Progenitor cell of endocrine pancreas (in vitro differentiated cells): ENCODE measurements at regions not wholly inside any gene's neighbourhood (a gene's known extent, or its start where the extent isn't known, plus 50 kb on each side); places are given as distances from the start of the nearest gene placed in this dataset.

ENCODE experiments used
- DNase-seq: peaks from one replicate; pipeline ENCODE4 v3.0.0; 2021; ENCODE audit warnings: low spot score; ENCODE audit not compliant: unreplicated experiment
- H3K27ac Mint-ChIP-seq: 2 replicates; pipeline ENCODE4 v1.8.0; 2021; ENCODE audit warnings: mild to moderate bottlenecking, moderate library complexity, mixed read lengths
- H3K27me3 Mint-ChIP-seq: 2 replicates; pipeline ENCODE4 v1.8.0; 2021; ENCODE audit warnings: mixed read lengths
- H3K36me3 Mint-ChIP-seq: 2 replicates; pipeline ENCODE4 v1.8.0; 2022; ENCODE audit warnings: mixed read lengths; ENCODE audit not compliant: insufficient read depth
- H3K4me1 Mint-ChIP-seq: 2 replicates; pipeline ENCODE4 v1.8.0; 2021; ENCODE audit warnings: low read depth, mixed read lengths
- H3K4me3 Mint-ChIP-seq: 2 replicates; pipeline ENCODE4 v1.8.0; 2021; ENCODE audit warnings: low read depth, mild to moderate bottlenecking, moderate library complexity, mixed read lengths
- H3K9me3 Mint-ChIP-seq: 2 replicates; pipeline ENCODE4 v1.8.0; 2021; ENCODE audit warnings: low read depth, mixed read lengths
- TF ChIP-seq, protein P1 (sequence below): fragments of 200-600 bp; sonication (generic); IDR thresholded peaks from one replicate; pipeline ENCODE4 v1.5.0; 2021; ENCODE audit warnings: antibody characterized with exemption, mild to moderate bottlenecking; ENCODE audit not compliant: unreplicated experiment

DNA sequence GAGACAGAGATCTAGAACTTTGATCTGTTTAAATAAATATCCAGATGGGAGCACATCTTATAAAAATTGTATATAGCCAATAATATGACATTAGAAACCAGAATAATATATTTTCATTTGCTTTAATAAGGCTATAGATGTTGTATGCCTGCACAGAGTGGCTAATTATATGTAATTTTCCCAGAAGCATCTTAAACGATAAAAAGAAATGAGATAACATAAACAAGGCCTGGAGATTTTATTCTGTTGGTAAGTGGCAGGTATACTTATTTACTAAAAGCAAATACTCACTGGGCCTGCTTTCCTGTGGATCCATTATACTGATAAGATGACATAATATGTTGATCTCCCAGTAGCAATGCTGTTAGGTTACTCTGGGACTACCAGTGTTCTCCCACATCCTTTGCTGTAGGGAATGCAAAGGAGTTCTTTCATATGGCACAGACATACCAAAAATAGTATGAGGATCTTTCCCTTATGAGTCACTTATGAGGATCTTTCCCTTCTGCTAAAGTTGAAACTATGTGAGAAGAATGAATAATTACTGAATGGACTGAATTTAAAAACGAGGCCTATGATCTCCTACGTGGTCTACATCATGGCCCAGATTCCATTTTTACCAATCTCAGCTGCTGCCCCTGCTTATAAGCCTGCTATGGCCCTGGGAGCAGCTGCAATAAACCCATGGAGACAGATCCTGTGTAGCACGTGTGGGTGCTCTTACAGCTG lies 112.1 kb downstream of the NUDT12 start:
- H3K27me3 Mint-ChIP-seq = no peaks in the 10 kb centered on the region
- H3K4me1 Mint-ChIP-seq = no peaks in the 10 kb centered on the region
- TF ChIP-seq, protein P1, sequence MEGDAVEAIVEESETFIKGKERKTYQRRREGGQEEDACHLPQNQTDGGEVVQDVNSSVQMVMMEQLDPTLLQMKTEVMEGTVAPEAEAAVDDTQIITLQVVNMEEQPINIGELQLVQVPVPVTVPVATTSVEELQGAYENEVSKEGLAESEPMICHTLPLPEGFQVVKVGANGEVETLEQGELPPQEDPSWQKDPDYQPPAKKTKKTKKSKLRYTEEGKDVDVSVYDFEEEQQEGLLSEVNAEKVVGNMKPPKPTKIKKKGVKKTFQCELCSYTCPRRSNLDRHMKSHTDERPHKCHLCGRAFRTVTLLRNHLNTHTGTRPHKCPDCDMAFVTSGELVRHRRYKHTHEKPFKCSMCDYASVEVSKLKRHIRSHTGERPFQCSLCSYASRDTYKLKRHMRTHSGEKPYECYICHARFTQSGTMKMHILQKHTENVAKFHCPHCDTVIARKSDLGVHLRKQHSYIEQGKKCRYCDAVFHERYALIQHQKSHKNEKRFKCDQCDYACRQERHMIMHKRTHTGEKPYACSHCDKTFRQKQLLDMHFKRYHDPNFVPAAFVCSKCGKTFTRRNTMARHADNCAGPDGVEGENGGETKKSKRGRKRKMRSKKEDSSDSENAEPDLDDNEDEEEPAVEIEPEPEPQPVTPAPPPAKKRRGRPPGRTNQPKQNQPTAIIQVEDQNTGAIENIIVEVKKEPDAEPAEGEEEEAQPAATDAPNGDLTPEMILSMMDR = no peak
- H3K9me3 Mint-ChIP-seq = no peaks in the 10 kb centered on the region
- H3K36me3 Mint-ChIP-seq = no peaks in the 10 kb centered on the region
- no peak overlapping the region for H3K27ac Mint-ChIP-seq
- no peak for DNase-seq
- no peak overlapping the region for H3K4me3 Mint-ChIP-seq

DNA sequence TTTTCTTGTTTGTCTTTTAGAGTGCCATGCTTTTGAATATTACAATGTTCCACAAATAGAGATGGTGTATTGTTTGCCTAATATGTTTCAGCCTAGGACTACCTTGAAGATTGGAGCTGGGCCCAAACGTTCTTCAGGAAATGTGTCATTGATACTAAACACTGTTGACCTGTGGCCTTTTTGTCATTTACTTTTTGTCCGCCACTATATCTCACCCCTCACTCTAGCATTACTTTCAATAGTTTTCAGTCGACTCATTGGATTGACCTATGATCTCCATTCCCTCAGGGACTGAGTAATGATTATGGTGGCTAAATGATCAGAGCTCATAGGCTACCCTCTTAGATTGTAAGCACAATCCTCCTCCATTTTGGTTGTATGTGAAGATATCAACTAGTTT lies 115.8 kb downstream of the NUDT12 start:
- no peaks in the 10 kb centered on the region for H3K27me3 Mint-ChIP-seq
- H3K36me3 Mint-ChIP-seq = no peaks in the 10 kb centered on the region
- peaks cover 6% of the 10 kb centered on the region for H3K4me1 Mint-ChIP-seq
- no peak for DNase-seq
- TF ChIP-seq, protein P1 = no peak
- H3K9me3 Mint-ChIP-seq = peaks cover 6% of the 10 kb centered on the region
- no peak overlapping the region for H3K27ac Mint-ChIP-seq
- H3K4me3 Mint-ChIP-seq = no peak overlapping the region

DNA sequence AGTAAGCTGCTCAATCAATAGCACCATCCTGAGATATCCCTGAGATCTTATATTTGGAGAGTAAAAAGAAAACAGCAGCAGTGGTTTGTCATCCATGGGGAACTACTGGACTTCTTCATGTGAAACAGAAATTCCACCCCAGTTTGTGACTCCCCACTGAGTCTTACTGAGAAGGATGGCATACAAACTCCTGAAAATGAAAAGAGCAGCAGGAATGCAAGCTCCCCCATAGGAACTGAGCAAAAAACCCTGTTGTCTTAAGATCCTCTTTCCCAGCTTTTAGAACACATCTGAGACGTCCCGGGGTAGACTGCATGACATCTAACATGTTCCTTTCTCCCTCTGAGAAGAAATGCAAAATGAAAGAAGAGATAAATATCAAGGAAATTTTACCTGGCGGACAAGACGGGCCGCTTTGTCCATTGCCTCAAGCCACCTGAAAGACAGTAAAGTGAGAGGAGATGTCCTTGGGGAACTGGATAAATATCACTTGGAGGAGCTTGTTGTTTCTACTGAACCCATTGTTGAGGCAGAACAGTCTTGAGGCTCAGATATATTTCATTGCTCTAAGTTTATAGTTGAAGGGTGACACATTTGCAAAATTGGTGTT lies 117.1 kb downstream of the NUDT12 start:
- H3K27ac Mint-ChIP-seq = no peak overlapping the region
- no peaks in the 10 kb centered on the region for H3K36me3 Mint-ChIP-seq
- TF ChIP-seq, protein P1 = no peak

DNA sequence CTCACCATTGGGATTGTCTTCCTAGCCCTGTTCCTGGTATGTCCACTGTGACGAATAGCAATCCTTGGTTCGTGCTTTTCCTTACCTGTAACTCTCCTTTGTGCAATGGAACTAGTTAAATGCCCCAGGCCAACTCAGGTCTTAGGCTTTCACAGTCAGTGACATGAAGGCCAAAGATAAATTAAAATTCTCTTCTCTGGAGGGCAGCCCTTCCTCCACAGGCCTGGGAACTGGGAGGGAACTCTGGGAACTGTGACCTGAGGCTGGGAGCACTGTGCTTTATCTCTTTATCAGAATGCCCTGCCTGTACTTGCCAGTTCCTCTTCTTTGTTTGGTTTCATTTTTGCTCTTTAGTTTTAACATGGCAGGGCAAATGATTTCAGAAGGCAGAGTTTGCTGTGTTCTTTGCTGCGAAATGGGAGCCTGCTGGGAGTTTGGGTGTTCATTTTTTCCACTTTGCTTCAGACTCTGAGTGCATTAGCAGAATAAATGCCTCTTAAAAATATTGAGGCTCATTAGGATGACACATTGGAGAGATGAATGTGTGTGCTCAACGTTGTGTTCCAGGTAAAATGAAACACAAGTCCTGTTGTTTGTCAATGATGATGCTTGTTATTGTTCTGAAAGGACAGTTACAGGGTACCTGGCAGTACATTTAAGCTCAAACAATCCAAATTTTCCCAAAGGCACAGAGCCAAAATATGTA lies 118.1 kb downstream of the NUDT12 start:
- H3K27me3 Mint-ChIP-seq = no peaks in the 10 kb centered on the region
- no peak for DNase-seq
- H3K27ac Mint-ChIP-seq = no peak overlapping the region
- TF ChIP-seq, protein P1 = no peak
- H3K36me3 Mint-ChIP-seq = no peaks in the 10 kb centered on the region
- no peak overlapping the region for H3K4me3 Mint-ChIP-seq
- H3K4me1 Mint-ChIP-seq = peaks cover 6% of the 10 kb centered on the region
- H3K9me3 Mint-ChIP-seq = peaks cover 11% of the 10 kb centered on the region

More for the DNA sequence above, 117.1 kb downstream of the NUDT12 start:
- no peaks in the 10 kb centered on the region for H3K27me3 Mint-ChIP-seq
- peaks cover 6% of the 10 kb centered on the region for H3K4me1 Mint-ChIP-seq
- peaks cover 6% of the 10 kb centered on the region for H3K9me3 Mint-ChIP-seq
- H3K4me3 Mint-ChIP-seq = no peak overlapping the region
- DNase-seq = no peak

DNA sequence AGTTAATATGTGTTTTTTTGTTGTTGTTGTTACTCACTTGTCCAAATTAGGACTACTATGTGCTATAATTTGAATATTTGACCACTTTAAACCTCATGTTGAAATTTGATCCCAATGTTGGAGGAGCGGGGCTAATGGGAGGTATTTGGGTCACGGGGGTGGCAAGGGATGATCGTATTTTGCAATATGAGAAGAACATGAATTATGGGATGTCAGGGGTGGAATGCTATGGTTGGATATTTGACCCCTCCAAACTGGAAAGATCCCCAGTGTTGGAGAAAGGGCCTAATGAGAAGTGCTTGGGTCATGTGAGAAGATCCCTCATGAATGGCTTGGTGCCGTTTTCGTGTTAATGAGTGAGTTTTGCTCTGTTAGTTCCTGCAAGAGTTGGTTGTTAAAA lies 119.8 kb downstream of the NUDT12 start:
- H3K27ac Mint-ChIP-seq = no peak overlapping the region
- TF ChIP-seq, protein P1 = no peak
- no peak for DNase-seq
- H3K4me3 Mint-ChIP-seq = no peak overlapping the region
- H3K4me1 Mint-ChIP-seq = peaks cover 6% of the 10 kb centered on the region
- H3K36me3 Mint-ChIP-seq = no peaks in the 10 kb centered on the region
- peaks cover 20% of the 10 kb centered on the region for H3K9me3 Mint-ChIP-seq
- no peaks in the 10 kb centered on the region for H3K27me3 Mint-ChIP-seq
